ENCODE measurements at regions not wholly inside any gene's neighbourhood (a gene's known extent, or its start where the extent isn't known, plus 50 kb on each side); places are given as distances from the start of the nearest gene placed in this dataset.

- DNase-seq (ENCODE audit: extremely low spot score in 2 of 2): no peak
- no peak overlapping the region for H3K4me3 ChIP-seq
- no peak for TF ChIP-seq CTCF (IDR thresholded peaks at IDR 0.05)
- TF ChIP-seq POLR2AphosphoS5 (IDR thresholded peaks at IDR 0.05; ENCODE audit: insufficient read depth in 1 of 2, low read depth in 1 of 2): no peak
- no peak for TF ChIP-seq POLR2A (IDR thresholded peaks at IDR 0.05)
- no peaks in the 10 kb centered on the region for H3K9me3 ChIP-seq
- no peaks in the 10 kb centered on the region for H3K36me3 ChIP-seq
- H3K27ac ChIP-seq: no peak overlapping the region
- no peaks in the 10 kb centered on the region for H3K27me3 ChIP-seq
- no peaks in the 10 kb centered on the region for H3K4me1 ChIP-seq
- intact Hi-C loops (cut with DNase I): no loop called here
Measured at GRCh38 chr7:110204527-110204926, 886.4 kb upstream of the LRRN3 start.

- TF ChIP-seq CTCF (IDR thresholded peaks at IDR 0.05) (no peak), POLR2A (IDR thresholded peaks at IDR 0.05) (no peak), POLR2AphosphoS5 (IDR thresholded peaks at IDR 0.05; ENCODE audit: insufficient read depth in 1 of 2, low read depth in 1 of 2) (no peak)
- Histone ChIP-seq H3K4me1 (no peaks in the 10 kb centered on the region), H3K36me3 (no peaks in the 10 kb centered on the region), H3K9me3 (no peaks in the 10 kb centered on the region), H3K27me3 (no peaks in the 10 kb centered on the region), H3K4me3 (no peak overlapping the region), H3K27ac (no peak overlapping the region)
- intact Hi-C loops (cut with DNase I): no loop called here
- no peak for DNase-seq (ENCODE audit: extremely low spot score in 2 of 2)
Measured at GRCh38 chr7:110205899-110206298, 885.0 kb upstream of the LRRN3 start.

GRCh38 chr7:110209884-110210283 lies 881.0 kb upstream of the LRRN3 start:
- no peak overlapping the region for H3K27ac ChIP-seq
- intact Hi-C loops (cut with DNase I): no loop called here
- TF ChIP-seq POLR2A (IDR thresholded peaks at IDR 0.05) (no peak), CTCF (IDR thresholded peaks at IDR 0.05) (no peak), POLR2AphosphoS5 (IDR thresholded peaks at IDR 0.05; ENCODE audit: insufficient read depth in 1 of 2, low read depth in 1 of 2) (no peak)
- no peaks in the 10 kb centered on the region for H3K36me3 ChIP-seq
- no peak for DNase-seq (ENCODE audit: extremely low spot score in 2 of 2)
- H3K4me3 ChIP-seq: no peak overlapping the region
- no peaks in the 10 kb centered on the region for H3K9me3 ChIP-seq
- H3K4me1 ChIP-seq: no peaks in the 10 kb centered on the region
- no peaks in the 10 kb centered on the region for H3K27me3 ChIP-seq

GRCh38 chr7:110210941-110211608 lies 879.9 kb upstream of the LRRN3 start:
- TF ChIP-seq POLR2A (IDR thresholded peaks at IDR 0.05) (no peak), CTCF (IDR thresholded peaks at IDR 0.05) (no peak), POLR2AphosphoS5 (IDR thresholded peaks at IDR 0.05; ENCODE audit: insufficient read depth in 1 of 2, low read depth in 1 of 2) (no peak)
- Histone ChIP-seq H3K4me1 (no peaks in the 10 kb centered on the region), H3K27ac (no peak overlapping the region), H3K4me3 (no peak overlapping the region), H3K27me3 (no peaks in the 10 kb centered on the region), H3K9me3 (no peaks in the 10 kb centered on the region), H3K36me3 (no peaks in the 10 kb centered on the region)
- DNase-seq (ENCODE audit: extremely low spot score in 2 of 2): no peak
- intact Hi-C loops (cut with DNase I): no loop called here

- TF ChIP-seq POLR2AphosphoS5 (IDR thresholded peaks at IDR 0.05; ENCODE audit: insufficient read depth in 1 of 2, low read depth in 1 of 2) (no peak), CTCF (IDR thresholded peaks at IDR 0.05) (no peak), POLR2A (IDR thresholded peaks at IDR 0.05) (no peak)
- Histone ChIP-seq H3K4me3 (no peak overlapping the region), H3K27ac (no peak overlapping the region), H3K4me1 (no peaks in the 10 kb centered on the region), H3K9me3 (no peaks in the 10 kb centered on the region), H3K27me3 (no peaks in the 10 kb centered on the region), H3K36me3 (no peaks in the 10 kb centered on the region)
- DNase-seq (ENCODE audit: extremely low spot score in 2 of 2): no peak
- intact Hi-C loops (cut with DNase I): no loop called here
Measured at GRCh38 chr7:110224643-110225042, 866.3 kb upstream of the LRRN3 start.
